ENCODE measurements at regions not wholly inside any gene's neighbourhood (a gene's known extent, or its start where the extent isn't known, plus 50 kb on each side); places are given as distances from the start of the nearest gene placed in this dataset.
"Not testable (repeated sequence)": the region's sequence is repeated elsewhere in the genome, so short reads cannot be mapped to it uniquely, and the experiment has no call there.

- DNase-seq, result no peak
Measured at GRCh38 chr16:48105976-48106375, 49.8 kb downstream of the ABCC12 start.

- no peak for DNase-seq
Measured at GRCh38 chr16:48105456-48105855, 50.3 kb downstream of the ABCC12 start.

DNA sequence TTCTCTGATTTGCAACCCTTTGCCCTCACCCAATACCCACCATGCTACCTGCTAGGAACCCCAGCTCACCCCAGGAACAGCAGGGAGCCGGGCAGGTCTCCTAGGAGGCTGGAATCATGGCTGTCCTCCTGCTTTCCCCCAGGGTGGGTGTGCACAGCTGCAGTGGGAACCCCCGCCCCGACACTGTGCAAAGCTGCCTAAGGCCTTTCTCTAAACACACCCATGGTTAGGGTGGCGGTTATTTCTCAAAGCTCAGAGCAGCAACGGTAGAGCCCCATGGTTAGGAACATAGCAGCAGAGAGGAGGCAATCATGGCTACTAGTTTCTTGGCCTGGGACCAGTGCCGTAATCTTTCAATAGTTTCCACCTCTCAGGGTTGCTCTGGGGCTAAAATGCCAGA is 52.2 kb downstream of the ABCC12 start:
- peak in 1 of 2 experiments; percentile 24 for DNase-seq

- DNase-seq, result no peak
Measured at GRCh38 chr16:48102083-48103008, 53.4 kb downstream of the ABCC12 start.

GRCh38 chr16:48101069-48101674 is 54.6 kb downstream of the ABCC12 start:
- DNase-seq, result no peak

DNA sequence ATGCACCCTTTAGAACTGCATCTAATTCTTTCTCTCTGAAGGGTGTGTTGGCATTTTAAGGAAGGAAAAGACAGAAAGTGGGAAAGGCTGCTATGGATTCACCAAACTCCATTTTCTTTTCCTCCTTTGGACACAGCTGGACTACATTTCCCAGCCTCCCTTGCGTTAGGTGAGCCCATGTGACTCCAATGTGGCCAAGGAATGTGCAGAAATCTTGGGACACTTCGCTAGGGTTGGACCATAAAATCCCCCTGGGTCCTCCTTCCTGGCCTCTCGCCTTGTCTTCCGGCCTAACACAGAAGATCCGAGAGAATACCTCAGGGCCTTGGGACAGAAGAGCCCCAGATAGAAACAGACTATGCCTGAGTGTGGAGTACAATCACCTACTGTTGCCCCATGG is 56.3 kb downstream of the ABCC12 start:
- DNase-seq, result no peak

DNA sequence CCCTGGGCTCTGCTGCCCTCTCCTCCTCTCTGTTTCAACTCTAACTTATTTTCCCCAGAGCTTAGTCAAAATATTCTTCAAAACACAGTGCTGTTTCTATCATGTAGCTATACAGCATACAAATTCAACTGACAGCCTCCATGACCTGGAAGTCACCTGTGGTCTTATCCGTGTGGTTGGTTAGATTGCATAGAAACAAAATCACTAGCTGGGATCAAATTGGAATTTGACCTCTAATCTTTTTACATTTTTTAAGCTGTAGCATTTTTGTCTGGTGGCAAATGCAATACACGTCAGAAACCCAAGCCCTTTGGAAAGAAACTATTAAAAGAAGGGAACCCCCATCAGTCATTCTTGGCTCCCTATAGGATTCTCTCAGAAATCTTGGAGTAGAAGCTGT is 57.3 kb downstream of the ABCC12 start:
- DNase-seq, result no peak

DNA sequence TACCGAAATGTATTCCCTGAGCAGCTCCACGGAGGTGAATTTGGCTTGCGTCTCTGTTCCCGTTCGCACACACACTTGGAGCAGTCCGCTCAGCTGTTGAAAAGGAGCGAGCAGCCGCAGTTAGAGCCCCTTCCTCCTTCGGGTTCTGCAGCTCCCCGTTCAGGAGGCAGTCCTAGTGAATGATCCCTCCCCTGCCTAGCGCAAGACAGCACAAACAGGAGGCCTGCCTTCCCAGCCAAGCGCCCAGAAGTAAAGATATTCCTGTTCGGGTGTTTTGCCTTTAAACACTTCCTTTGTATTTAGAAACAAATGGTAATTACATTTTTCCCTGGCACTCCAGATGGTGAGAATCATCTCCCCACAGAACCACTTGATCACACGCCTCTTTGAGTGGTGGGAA is 64.7 kb downstream of the ABCC12 start:
- DNase-seq, result no peak

GRCh38 chr16:48089053-48089792 is 66.6 kb downstream of the ABCC12 start:
- no peak for DNase-seq

DNA sequence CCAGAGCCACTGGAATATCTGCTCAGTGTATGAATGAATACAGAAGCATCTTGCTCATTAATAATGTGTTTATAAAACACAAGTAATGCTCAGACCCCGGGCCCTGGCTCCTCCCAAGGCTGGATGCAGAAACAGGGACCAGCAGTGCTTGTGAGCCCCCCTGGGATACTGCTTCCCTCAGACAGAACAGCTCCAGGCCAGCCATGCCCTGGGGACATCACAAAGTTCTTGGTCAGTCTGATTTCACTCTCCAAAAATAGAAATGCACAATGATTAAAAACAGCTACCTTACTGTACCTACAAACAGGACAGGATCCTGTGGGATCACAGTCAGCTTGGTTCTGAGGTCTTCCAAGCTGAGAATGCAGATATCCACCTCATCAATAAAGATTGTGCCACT is 68.2 kb downstream of the ABCC12 start:
- DNase-seq, result no peak

GRCh38 chr16:48086422-48086821 is 69.4 kb downstream of the ABCC12 start:
- DNase-seq, result no peak

GRCh38 chr16:48085729-48086128 is 70.1 kb downstream of the ABCC12 start:
- DNase-seq, result no peak

- DNase-seq, result no peak
Measured at GRCh38 chr16:48084826-48085225, 71.0 kb downstream of the ABCC12 start.

DNA sequence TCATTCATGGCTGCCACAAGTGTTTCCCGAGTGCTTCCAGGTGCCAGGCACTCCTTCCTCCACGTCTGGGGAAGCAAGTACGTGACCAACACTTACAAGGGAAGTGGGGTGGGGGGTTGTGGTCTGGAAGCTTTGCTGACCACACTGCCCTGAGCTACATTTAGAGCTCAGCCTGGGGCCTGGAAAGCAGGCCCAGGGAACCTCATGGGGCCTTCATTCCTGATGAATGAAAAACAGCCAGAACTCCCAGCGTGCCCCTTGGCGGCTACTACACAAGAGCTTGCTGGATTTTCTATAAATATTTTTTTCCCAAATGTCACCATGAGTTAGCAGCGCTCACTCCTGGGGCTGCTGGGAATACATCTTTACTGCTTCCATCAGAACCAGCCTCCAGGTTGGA is 73.3 kb downstream of the ABCC12 start:
- no peak for DNase-seq

- DNase-seq, result no peak
Measured at GRCh38 chr16:48081656-48082055, 74.1 kb downstream of the ABCC12 start.

- no peak for DNase-seq
Measured at GRCh38 chr16:48076455-48077012, 79.3 kb downstream of the ABCC12 start.

DNA sequence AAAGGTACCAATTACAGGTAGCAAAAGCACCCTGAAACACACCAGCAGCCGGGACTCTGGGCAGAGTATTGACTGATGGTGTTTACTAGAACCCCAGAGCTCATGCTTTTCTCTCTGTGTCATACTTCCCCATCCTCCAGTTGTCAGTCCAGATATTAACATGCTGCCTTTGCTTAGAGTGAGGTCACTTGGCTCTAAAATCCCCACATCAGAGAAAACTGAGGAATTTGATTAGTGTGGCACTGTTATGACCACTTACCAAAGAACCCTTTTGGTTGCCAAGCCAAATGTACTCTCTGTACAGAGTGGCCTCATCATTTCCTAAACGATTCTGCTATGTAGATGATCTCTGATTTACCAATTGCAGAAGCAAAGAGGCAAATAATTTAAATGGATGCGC is 80.4 kb downstream of the ABCC12 start:
- DNase-seq, result no peak

- no peak for DNase-seq
Measured at GRCh38 chr16:48067388-48067787, 88.4 kb downstream of the ABCC12 start.

DNA sequence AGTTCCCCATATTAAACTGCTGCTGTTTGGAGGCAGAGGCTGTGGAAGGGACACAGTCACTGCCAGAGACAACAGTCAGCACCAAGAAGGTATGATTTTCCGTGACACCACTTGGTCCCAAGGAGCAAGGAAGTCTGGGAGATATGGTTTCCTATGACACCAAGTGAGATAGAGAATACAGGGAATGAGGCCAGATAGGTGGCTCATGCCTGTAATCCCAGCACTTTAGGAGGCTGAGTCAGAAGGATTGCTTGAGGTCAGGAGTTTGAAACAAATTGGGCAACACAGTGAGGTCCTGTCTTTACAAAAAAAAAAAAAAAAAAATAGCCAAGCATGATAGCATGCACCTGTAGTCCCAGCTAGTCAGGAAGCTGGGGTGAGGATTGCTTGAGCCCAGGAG is 90.8 kb downstream of the ABCC12 start:
- no peak for DNase-seq

GRCh38 chr16:48062681-48063080 is 93.1 kb downstream of the ABCC12 start:
- DNase-seq, result no peak

- DNase-seq, result no peak
Measured at GRCh38 chr16:48059936-48060335, 95.9 kb downstream of the ABCC12 start.

DNA sequence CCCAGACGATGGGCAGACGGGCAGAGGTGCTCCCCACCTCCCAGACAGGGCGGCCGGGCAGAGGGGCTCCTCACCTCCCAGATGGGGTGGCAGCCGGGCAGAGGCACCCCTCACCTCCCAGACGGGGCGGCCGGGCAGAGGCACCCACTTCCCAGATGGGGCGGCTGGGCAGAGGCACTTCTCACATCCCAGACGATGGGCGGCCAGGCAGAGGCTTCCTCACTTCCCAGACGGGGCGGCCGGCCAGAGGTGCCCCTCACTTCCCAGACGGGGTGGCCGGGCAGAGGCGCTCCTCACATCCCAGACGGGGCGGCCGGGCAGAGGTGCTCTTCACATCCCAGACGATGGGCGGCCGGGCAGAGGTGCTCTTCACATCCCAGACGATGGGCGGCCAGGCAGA is 96.6 kb downstream of the ABCC12 start:
- DNase-seq, result not testable (repeated sequence)

DNA sequence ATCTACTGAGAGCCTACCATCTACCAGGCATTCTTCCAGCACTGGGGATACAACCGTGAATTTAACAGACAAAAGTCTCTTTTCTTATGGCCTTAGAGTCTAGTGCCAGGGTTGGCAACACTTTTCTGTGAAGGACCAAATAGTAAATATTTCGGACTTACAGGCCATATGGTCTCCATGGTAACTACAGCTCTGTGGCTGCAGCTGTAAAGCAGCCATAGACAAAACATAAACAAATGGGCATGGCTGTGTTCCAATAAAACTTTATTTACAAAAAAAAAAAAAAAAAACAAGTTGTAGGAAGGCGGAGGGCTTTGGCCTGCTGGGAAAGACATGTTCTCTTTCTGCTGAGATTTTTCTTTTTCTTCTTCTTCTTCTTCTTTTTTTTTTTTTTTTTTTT is 98.7 kb downstream of the ABCC12 start:
- DNase-seq, result no peak
